ENCODE measurements at regions not wholly inside any gene's neighbourhood (a gene's known extent, or its start where the extent isn't known, plus 50 kb on each side); places are given as distances from the start of the nearest gene placed in this dataset.

- DNase-seq (ENCODE audit: low spot score): no peak
- no peak for TF ChIP-seq CTCF (IDR thresholded peaks at IDR 0.05; ENCODE audit: extremely low read depth, insufficient read depth, missing control alignments)
- in situ Hi-C loops (cut with MboI; ENCODE audit: low pct_unique_long_range_greater_than_20kb, low sequenced_read_pairs, unreplicated experiment): no loop called here
These were observed 496.9 kb upstream of the ZFHX3 start for GRCh38 chr16:73544826-73545225.

GRCh38 chr16:73543970-73544599, 496.2 kb upstream of the ZFHX3 start:
- in situ Hi-C loops (cut with MboI; ENCODE audit: low pct_unique_long_range_greater_than_20kb, low sequenced_read_pairs, unreplicated experiment): no loop called here
- no peak for DNase-seq (ENCODE audit: low spot score)
- TF ChIP-seq CTCF (IDR thresholded peaks at IDR 0.05; ENCODE audit: extremely low read depth, insufficient read depth, missing control alignments): no peak

- in situ Hi-C loops (cut with MboI; ENCODE audit: low pct_unique_long_range_greater_than_20kb, low sequenced_read_pairs, unreplicated experiment): no loop called here
- DNase-seq (ENCODE audit: low spot score): no peak
- TF ChIP-seq CTCF (IDR thresholded peaks at IDR 0.05; ENCODE audit: extremely low read depth, insufficient read depth, missing control alignments): no peak
These were observed 495.5 kb upstream of the ZFHX3 start for GRCh38 chr16:73543331-73543969.

GRCh38 chr16:73542885-73543284, 495.0 kb upstream of the ZFHX3 start:
- in situ Hi-C loops (cut with MboI; ENCODE audit: low pct_unique_long_range_greater_than_20kb, low sequenced_read_pairs, unreplicated experiment): no loop called here
- TF ChIP-seq CTCF (IDR thresholded peaks at IDR 0.05; ENCODE audit: extremely low read depth, insufficient read depth, missing control alignments): no peak
- no peak for DNase-seq (ENCODE audit: low spot score)

- in situ Hi-C loops (cut with MboI; ENCODE audit: low pct_unique_long_range_greater_than_20kb, low sequenced_read_pairs, unreplicated experiment): no loop called here
- no peak for TF ChIP-seq CTCF (IDR thresholded peaks at IDR 0.05; ENCODE audit: extremely low read depth, insufficient read depth, missing control alignments)
- no peak for DNase-seq (ENCODE audit: low spot score)
These were observed 490.0 kb upstream of the ZFHX3 start for GRCh38 chr16:73537921-73538320.

GRCh38 chr16:73536931-73537330, 489.0 kb upstream of the ZFHX3 start:
- no peak for DNase-seq (ENCODE audit: low spot score)
- no peak for TF ChIP-seq CTCF (IDR thresholded peaks at IDR 0.05; ENCODE audit: extremely low read depth, insufficient read depth, missing control alignments)
- in situ Hi-C loops (cut with MboI; ENCODE audit: low pct_unique_long_range_greater_than_20kb, low sequenced_read_pairs, unreplicated experiment): no loop called here

Measured in GM13977 (cell line).